HepG2 (cell line): ENCODE measurements at regions not wholly inside any gene's neighbourhood (a gene's known extent, or its start where the extent isn't known, plus 50 kb on each side); places are given as distances from the start of the nearest gene placed in this dataset.
A peak's percentile ranks its signal among the peaks of the same experiment; 100 is the strongest.

Experiments used
- ATAC-seq: fragments of 200-7000 bp; cut with Tn5 transposase; 3 replicates; pipeline ENCODE4 v1.9.1; 2020; ENCODE audit warnings: mild to moderate bottlenecking, moderate library complexity
- BruUV-seq: library from RNA; stranded (reverse); fragments of 400-500 nt; replicated peaks from 2 replicates; lab custom pipeline; 2021; lab: Mats Ljungman, UMichigan
- CTCF ChIA-PET: fragments of 300-600 bp; formaldehyde crosslinking; extraction: SDS; loops from one replicate; lab custom pipeline; 2021; ENCODE audit warnings: low total read pairs, inconsistent platforms, low intra/inter-chr PET ratio; lab: Yijun Ruan, JAX
- POLR2A ChIA-PET: fragments of 350-600 bp; sonication (Branson Sonifier 250); formaldehyde crosslinking; loops from one replicate; lab custom pipeline; 2020; ENCODE audit warnings: antibody characterized with exemption, inconsistent platforms; lab: Yijun Ruan, JAX
- DNase-seq: peaks from one replicate; pipeline ENCODE4 v3.0.0-alpha.2; 2015; ENCODE audit warnings: low spot score
- FAIRE-seq: peaks from 3 replicates; lab custom pipeline; 2011; peaks lifted over from hg19 to GRCh38; lab: Jason Lieb, UNC
- H2AFZ ChIP-seq: one replicate; pipeline ENCODE4 v1.6.1; 2011; ENCODE audit warnings: low read length, inconsistent platforms
- H3K27ac ChIP-seq: fragments of 300-600 bp; 3 replicates; pipeline ENCODE4 v1.8.0; 2011; ENCODE audit warnings: mixed run types, mild to moderate bottlenecking, mixed read lengths, low read length, inconsistent platforms; ENCODE audit not compliant: insufficient read depth; ENCODE audit errors: extremely low read length
- H3K27me3 ChIP-seq, 2 experiments: fragments of 200-600 bp in 1 of 2; 2 replicates in 1 of 2; 3 replicates in 1 of 2; pipeline versions ENCODE4 v1.6.0 to v1.8.0; 2011; ENCODE audit warnings: low read length in 2 of 2, mild to moderate bottlenecking in 2 of 2, moderate library complexity in 2 of 2, inconsistent platforms in 1 of 2; ENCODE audit not compliant: insufficient read depth in 2 of 2, control insufficient read depth in 1 of 2
- H3K36me3 ChIP-seq, 2 experiments: fragments of 200-600 bp in 1 of 2; replicated peaks in 1 of 2; 2 replicates in 1 of 2; 3 replicates in 1 of 2; pipeline versions ENCODE4 v1.5.1 to v1.8.0; 2011; ENCODE audit warnings: low read length in 2 of 2, inconsistent platforms in 1 of 2; ENCODE audit not compliant: insufficient read depth in 2 of 2, control insufficient read depth in 1 of 2
- H3K4me1 ChIP-seq: 2 replicates; pipeline ENCODE4 v1.5.1; 2012; ENCODE audit warnings: low read length, inconsistent platforms; ENCODE audit not compliant: insufficient read depth
- H3K4me2 ChIP-seq: 2 replicates; pipeline ENCODE4 v1.6.0; 2011; ENCODE audit warnings: low read depth, low read length, inconsistent platforms
- H3K4me3 ChIP-seq, 3 experiments: fragments of 200-600 bp in 1 of 3; sonication (generic), shearing (Covaris generic) in 1 of 3; replicated peaks in 1 of 3; 2 replicates each; pipeline ENCODE4 v1.5.1; 2011 to 2016; ENCODE audit warnings: low read length in 3 of 3, inconsistent platforms in 2 of 3, low read depth in 2 of 3, mild to moderate bottlenecking in 2 of 3, control low read depth in 1 of 3, mixed read lengths in 1 of 3; ENCODE audit not compliant: insufficient read depth in 1 of 3
- H3K79me2 ChIP-seq: one replicate; pipeline ENCODE4 v1.6.1; 2011; ENCODE audit warnings: low read length, inconsistent platforms; ENCODE audit not compliant: insufficient read depth
- H3K9ac ChIP-seq: 2 replicates; pipeline ENCODE4 v1.6.0; 2011; ENCODE audit warnings: mild to moderate bottlenecking, low read depth, low read length, inconsistent platforms; ENCODE audit not compliant: insufficient read depth
- H3K9me3 ChIP-seq: 2 replicates; pipeline ENCODE4 v1.5.1; 2012; ENCODE audit warnings: mild to moderate bottlenecking, low read length
- H4K20me1 ChIP-seq: 2 replicates; pipeline ENCODE4 v1.6.0; 2011; ENCODE audit warnings: inconsistent platforms, mild to moderate bottlenecking, low read length, moderate library complexity; ENCODE audit not compliant: insufficient read depth
- CBX1 ChIP-seq: IDR thresholded peaks from one replicate; pipeline ENCODE4 v1.6.1; 2016; ENCODE audit warnings: antibody characterized with exemption, low read depth
- FOXC1 ChIP-seq: sonication (generic); formaldehyde crosslinking; IDR thresholded peaks from 2 replicates; pipeline ENCODE4 v1.8.0; 2022; ENCODE audit warnings: mild to moderate bottlenecking, missing genetic modification reagents, borderline replicate concordance
- GLI4 ChIP-seq: sonication (generic); formaldehyde crosslinking; IDR thresholded peaks from 2 replicates; pipeline ENCODE4 v1.5.1; 2020; ENCODE audit warnings: missing genetic modification reagents, mild to moderate bottlenecking, moderate library complexity, borderline replicate concordance
- GTF2F1 ChIP-seq: fragments of 150-350 bp; IDR thresholded peaks from 2 replicates; pipeline ENCODE4 v1.6.1; 2014; ENCODE audit warnings: low read length
- MAFK ChIP-seq, 2 experiments: IDR thresholded peaks in 1 of 2; conservative IDR thresholded peaks in 1 of 2; 2 replicates each; pipeline ENCODE4 v1.6.1; 2011; ENCODE audit warnings: improper control_type of control experiment in 2 of 2, low read length in 2 of 2
- NFATC3 ChIP-seq: sonication (generic); formaldehyde crosslinking; IDR thresholded peaks from 2 replicates; pipeline ENCODE4 v1.5.1; 2020; ENCODE audit warnings: mild to moderate bottlenecking, missing genetic modification reagents
- PAWR ChIP-seq: sonication (generic); formaldehyde crosslinking; IDR thresholded peaks from 2 replicates; pipeline ENCODE4 v1.4.0; 2020; ENCODE audit warnings: missing genetic modification reagents, mild to moderate bottlenecking, borderline replicate concordance
- PHB2 ChIP-seq: fragments of 450-650 bp; IDR thresholded peaks from 2 replicates; pipeline ENCODE4 v1.6.1; 2018; ENCODE audit not compliant: partially characterized antibody
- RBM22 ChIP-seq: fragments of 200-400 bp; formaldehyde crosslinking; optimal IDR thresholded peaks from 2 replicates; pipeline ENCODE3; 2017; ENCODE audit warnings: mild to moderate bottlenecking, low read length, moderate library complexity
- TARDBP ChIP-seq: sonication (generic); formaldehyde crosslinking; IDR thresholded peaks from 2 replicates; pipeline ENCODE4 v1.8.0; 2022; ENCODE audit warnings: mild to moderate bottlenecking, missing genetic modification reagents
- TCF7L2 ChIP-seq: IDR thresholded peaks from 2 replicates; pipeline ENCODE4 v1.6.1; 2011; ENCODE audit warnings: mild to moderate bottlenecking, low read depth, low read length, moderate library complexity
- ZNF235 ChIP-seq: sonication (generic); formaldehyde crosslinking; IDR thresholded peaks from 2 replicates; pipeline ENCODE4 v1.8.1; 2023; ENCODE audit warnings: mild to moderate bottlenecking, missing genetic modification reagents, borderline replicate concordance
- ZNF337 ChIP-seq: sonication (generic); formaldehyde crosslinking; IDR thresholded peaks from 2 replicates; pipeline ENCODE4 v1.5.1; 2020; ENCODE audit warnings: missing genetic modification reagents, low read depth, mild to moderate bottlenecking, borderline replicate concordance
- WGBS: methylation state at CpG from one replicate; pipeline ENCODE4 v1.1.6; 2017; ENCODE audit warnings: low lambda C conversion rate; 5-methylcytosine and 5-hydroxymethylcytosine counted together
- in situ Hi-C: cut with HindIII; loops from 2 replicates; pipeline ENCODE4 v1.10.0; 2017; ENCODE audit warnings: low pct_unique_long_range_greater_than_20kb; ENCODE audit not compliant: extremely low pct_ligation_motif_present
- intact Hi-C: fragments of 100-400 bp; cut with micrococcal nuclease; formaldehyde crosslinking; loops from one replicate; pipeline ENCODE4 v1.10.0; 2022; ENCODE audit not compliant: unreplicated experiment
- TF ChIP-seq, protein P1 (sequence below): sonication (generic); IDR thresholded peaks from 2 replicates; pipeline ENCODE4 v1.6.1; 2016; ENCODE audit warnings: low read depth, borderline replicate concordance
- TF ChIP-seq, protein P2 (sequence below): sonication (generic); formaldehyde crosslinking; IDR thresholded peaks from 2 replicates; pipeline ENCODE4 v1.5.1; 2020; ENCODE audit warnings: mild to moderate bottlenecking, missing genetic modification reagents, moderate library complexity
- TF ChIP-seq, protein P3 (sequence below): sonication (generic); formaldehyde crosslinking; IDR thresholded peaks from 2 replicates; pipeline ENCODE4 v1.5.1; 2020; ENCODE audit warnings: missing genetic modification reagents, mild to moderate bottlenecking, borderline replicate concordance

DNA sequence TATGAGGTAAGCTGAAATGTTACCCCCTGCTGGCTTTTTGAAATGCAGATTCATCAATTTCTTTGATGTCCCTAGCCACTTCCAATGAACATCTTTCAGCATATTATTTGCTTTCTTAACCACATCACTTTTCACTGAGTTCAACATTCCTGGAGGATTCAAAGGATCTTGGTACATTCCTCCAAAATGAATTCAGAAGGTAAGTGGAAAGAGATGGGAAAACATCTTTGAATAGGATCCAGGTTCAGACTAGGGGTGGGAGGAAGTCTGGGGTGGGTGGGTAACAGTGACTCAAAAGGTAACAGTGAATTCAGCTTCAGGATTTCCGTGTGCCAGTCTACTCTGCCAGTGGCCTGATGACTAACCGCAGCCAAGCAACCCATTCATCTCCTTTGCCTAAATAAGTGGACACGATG is 180.7 kb downstream of the ZC3H11B start:
- BruUV-seq: no TSS peak
- in situ Hi-C loops: no loop called here
- DNase-seq: no peak
- CTCF ChIA-PET: no interaction called here
- H3K4me1 ChIP-seq: no peaks in the 10 kb centered on the region
- TF ChIP-seq, protein P1, sequence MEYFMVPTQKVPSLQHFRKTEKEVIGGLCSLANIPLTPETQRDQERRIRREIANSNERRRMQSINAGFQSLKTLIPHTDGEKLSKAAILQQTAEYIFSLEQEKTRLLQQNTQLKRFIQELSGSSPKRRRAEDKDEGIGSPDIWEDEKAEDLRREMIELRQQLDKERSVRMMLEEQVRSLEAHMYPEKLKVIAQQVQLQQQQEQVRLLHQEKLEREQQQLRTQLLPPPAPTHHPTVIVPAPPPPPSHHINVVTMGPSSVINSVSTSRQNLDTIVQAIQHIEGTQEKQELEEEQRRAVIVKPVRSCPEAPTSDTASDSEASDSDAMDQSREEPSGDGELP: no peak
- TF ChIP-seq MAFK (conservative IDR thresholded peaks at IDR 0.05 in 1 of 2, IDR thresholded peaks at IDR 0.05 in 1 of 2; ENCODE audit: low read length in 2 of 2): peak in 1 of 2 experiments; percentile 19; a peak in 1 of 4 replicates
- no peaks in the 10 kb centered on the region for H3K79me2 ChIP-seq
- intact Hi-C loops: no loop called here
- H2AFZ ChIP-seq: no peak overlapping the region
- no peaks in the 10 kb centered on the region for H3K9me3 ChIP-seq
- FAIRE-seq: no peak
- H3K27ac ChIP-seq: no peak overlapping the region
- no peaks in the 10 kb centered on the region for H3K36me3 ChIP-seq
- POLR2A ChIA-PET: no interaction called here
- no peak overlapping the region for H3K4me2 ChIP-seq
- no peaks in the 10 kb centered on the region for H3K27me3 ChIP-seq
- H3K4me3 ChIP-seq: no peak overlapping the region
- H3K9ac ChIP-seq: no peak overlapping the region
- no peaks in the 10 kb centered on the region for H4K20me1 ChIP-seq
- ATAC-seq: no peak
- WGBS: 33% methylated on average over 3 of the region's 3 CpGs

DNA sequence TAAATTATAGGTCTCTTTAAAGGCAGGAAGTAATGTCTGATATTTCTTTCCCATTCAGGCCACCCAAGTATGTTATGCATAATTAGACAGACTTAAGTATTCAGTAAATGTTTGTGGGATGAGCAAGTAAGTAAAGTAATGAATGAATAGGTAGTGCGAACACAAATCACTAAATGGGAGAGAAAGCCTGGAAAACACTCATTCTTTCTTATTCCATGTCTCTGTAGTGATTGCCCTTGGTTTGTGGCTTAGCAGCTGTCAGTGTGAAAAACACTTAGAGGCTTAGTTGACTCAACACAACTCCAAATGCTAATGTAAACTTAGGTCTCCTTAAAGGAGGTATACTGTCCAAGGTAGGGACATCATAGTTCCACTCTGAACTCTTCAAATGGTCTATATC is 182.5 kb downstream of the ZC3H11B start:
- H4K20me1 ChIP-seq: no peaks in the 10 kb centered on the region
- no TSS peak for BruUV-seq
- 43% methylated on average over 1 of the region's 1 CpG for WGBS
- in situ Hi-C loops (no loop called here), intact Hi-C loops (no loop called here)
- no peak overlapping the region for H3K9ac ChIP-seq
- DNase-seq (no peak), ATAC-seq (no peak), FAIRE-seq (no peak)
- ChIA-PET POLR2A (no interaction called here), CTCF (no interaction called here)
- no peak overlapping the region for H3K4me2 ChIP-seq
- H3K27me3 ChIP-seq: no peaks in the 10 kb centered on the region
- H2AFZ ChIP-seq: no peak overlapping the region
- no peaks in the 10 kb centered on the region for H3K4me1 ChIP-seq
- no peak overlapping the region for H3K27ac ChIP-seq
- no peaks in the 10 kb centered on the region for H3K9me3 ChIP-seq
- no peak overlapping the region for H3K4me3 ChIP-seq
- H3K36me3 ChIP-seq: no peaks in the 10 kb centered on the region
- H3K79me2 ChIP-seq: no peaks in the 10 kb centered on the region
- TF ChIP-seq RBM22 (no peak), ZNF235 (no peak), TARDBP (CRISPR knock-in tag) (no peak), FOXC1 (CRISPR knock-in tag) (no peak), GLI4 (CRISPR knock-in tag) (no peak), PHB2 (no peak), NFATC3 (CRISPR knock-in tag) (no peak), GTF2F1 (no peak), TCF7L2 (no peak), CBX1 (no peak), PAWR (no peak), ZNF337 (CRISPR knock-in tag) (no peak)
- TF ChIP-seq, protein P2, sequence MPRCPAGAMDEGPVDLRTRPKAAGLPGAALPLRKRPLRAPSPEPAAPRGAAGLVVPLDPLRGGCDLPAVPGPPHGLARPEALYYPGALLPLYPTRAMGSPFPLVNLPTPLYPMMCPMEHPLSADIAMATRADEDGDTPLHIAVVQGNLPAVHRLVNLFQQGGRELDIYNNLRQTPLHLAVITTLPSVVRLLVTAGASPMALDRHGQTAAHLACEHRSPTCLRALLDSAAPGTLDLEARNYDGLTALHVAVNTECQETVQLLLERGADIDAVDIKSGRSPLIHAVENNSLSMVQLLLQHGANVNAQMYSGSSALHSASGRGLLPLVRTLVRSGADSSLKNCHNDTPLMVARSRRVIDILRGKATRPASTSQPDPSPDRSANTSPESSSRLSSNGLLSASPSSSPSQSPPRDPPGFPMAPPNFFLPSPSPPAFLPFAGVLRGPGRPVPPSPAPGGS (CRISPR knock-in tag): no peak
- TF ChIP-seq, protein P3, sequence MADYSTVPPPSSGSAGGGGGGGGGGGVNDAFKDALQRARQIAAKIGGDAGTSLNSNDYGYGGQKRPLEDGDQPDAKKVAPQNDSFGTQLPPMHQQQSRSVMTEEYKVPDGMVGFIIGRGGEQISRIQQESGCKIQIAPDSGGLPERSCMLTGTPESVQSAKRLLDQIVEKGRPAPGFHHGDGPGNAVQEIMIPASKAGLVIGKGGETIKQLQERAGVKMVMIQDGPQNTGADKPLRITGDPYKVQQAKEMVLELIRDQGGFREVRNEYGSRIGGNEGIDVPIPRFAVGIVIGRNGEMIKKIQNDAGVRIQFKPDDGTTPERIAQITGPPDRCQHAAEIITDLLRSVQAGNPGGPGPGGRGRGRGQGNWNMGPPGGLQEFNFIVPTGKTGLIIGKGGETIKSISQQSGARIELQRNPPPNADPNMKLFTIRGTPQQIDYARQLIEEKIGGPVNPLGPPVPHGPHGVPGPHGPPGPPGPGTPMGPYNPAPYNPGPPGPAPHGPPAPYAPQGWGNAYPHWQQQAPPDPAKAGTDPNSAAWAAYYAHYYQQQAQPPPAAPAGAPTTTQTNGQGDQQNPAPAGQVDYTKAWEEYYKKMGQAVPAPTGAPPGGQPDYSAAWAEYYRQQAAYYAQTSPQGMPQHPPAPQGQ (CRISPR knock-in tag): no peak
